Stimulated activated CD4-positive, alpha-beta T cell treated with anti-CD3 and anti-CD28 coated beads, Interleukin-12 subunit alpha, Interleukin-12 subunit beta, amount 100 ng/mL, for 24 hours (primary cell): ENCODE measurements at regions not wholly inside any gene's neighbourhood (a gene's known extent, or its start where the extent isn't known, plus 50 kb on each side); places are given as distances from the start of the nearest gene placed in this dataset.

Source experiments
- DNase-seq, 2 experiments: peaks; one replicate each; pipeline ENCODE4 v3.0.0-alpha.2; 2020; ENCODE audit warnings: low read depth in 2 of 2

- no peak for DNase-seq
These were observed 105.1 kb upstream of the NCAM1 start for GRCh38 chr11:112856133-112856532.

GRCh38 chr11:112856591-112856990 lies 104.6 kb upstream of the NCAM1 start:
- DNase-seq, result no peak

GRCh38 chr11:112858289-112859023 lies 102.8 kb upstream of the NCAM1 start:
- DNase-seq, result no peak

GRCh38 chr11:112859787-112860186 lies 101.4 kb upstream of the NCAM1 start:
- no peak for DNase-seq

- DNase-seq, result no peak
These were observed 99.9 kb upstream of the NCAM1 start for GRCh38 chr11:112861356-112861755.

GRCh38 chr11:112863305-112863704 lies 97.9 kb upstream of the NCAM1 start:
- no peak for DNase-seq

GRCh38 chr11:112864672-112865071 lies 96.5 kb upstream of the NCAM1 start:
- no peak for DNase-seq

GRCh38 chr11:112871909-112872500 lies 89.2 kb upstream of the NCAM1 start:
- no peak for DNase-seq

GRCh38 chr11:112874980-112875379 lies 86.2 kb upstream of the NCAM1 start:
- DNase-seq, result no peak

- DNase-seq, result no peak
These were observed 83.6 kb upstream of the NCAM1 start for GRCh38 chr11:112877581-112877980.

- no peak for DNase-seq
These were observed 83.1 kb upstream of the NCAM1 start for GRCh38 chr11:112878033-112878601.

GRCh38 chr11:112880495-112880894 lies 80.7 kb upstream of the NCAM1 start:
- no peak for DNase-seq

GRCh38 chr11:112881461-112881860 lies 79.8 kb upstream of the NCAM1 start:
- DNase-seq, result no peak

- no peak for DNase-seq
These were observed 78.5 kb upstream of the NCAM1 start for GRCh38 chr11:112882494-112883381.

- DNase-seq, result no peak
These were observed 77.0 kb upstream of the NCAM1 start for GRCh38 chr11:112884012-112884767.

GRCh38 chr11:112885744-112886433 lies 75.3 kb upstream of the NCAM1 start:
- DNase-seq, result no peak

- no peak for DNase-seq
These were observed 74.5 kb upstream of the NCAM1 start for GRCh38 chr11:112886434-112887370.

- DNase-seq, result no peak
These were observed 71.8 kb upstream of the NCAM1 start for GRCh38 chr11:112889446-112889845.

GRCh38 chr11:112899235-112900006 lies 61.8 kb upstream of the NCAM1 start:
- no peak for DNase-seq
